ENCODE measurements at regions not wholly inside any gene's neighbourhood (a gene's known extent, or its start where the extent isn't known, plus 50 kb on each side); places are given as distances from the start of the nearest gene placed in this dataset.
A peak's percentile ranks its signal among the peaks of the same experiment; 100 is the strongest.

GRCh38 chr6:143621876-143622605 lies 55.7 kb upstream of the PHACTR2 start:
- no peak for FAIRE-seq

DNA sequence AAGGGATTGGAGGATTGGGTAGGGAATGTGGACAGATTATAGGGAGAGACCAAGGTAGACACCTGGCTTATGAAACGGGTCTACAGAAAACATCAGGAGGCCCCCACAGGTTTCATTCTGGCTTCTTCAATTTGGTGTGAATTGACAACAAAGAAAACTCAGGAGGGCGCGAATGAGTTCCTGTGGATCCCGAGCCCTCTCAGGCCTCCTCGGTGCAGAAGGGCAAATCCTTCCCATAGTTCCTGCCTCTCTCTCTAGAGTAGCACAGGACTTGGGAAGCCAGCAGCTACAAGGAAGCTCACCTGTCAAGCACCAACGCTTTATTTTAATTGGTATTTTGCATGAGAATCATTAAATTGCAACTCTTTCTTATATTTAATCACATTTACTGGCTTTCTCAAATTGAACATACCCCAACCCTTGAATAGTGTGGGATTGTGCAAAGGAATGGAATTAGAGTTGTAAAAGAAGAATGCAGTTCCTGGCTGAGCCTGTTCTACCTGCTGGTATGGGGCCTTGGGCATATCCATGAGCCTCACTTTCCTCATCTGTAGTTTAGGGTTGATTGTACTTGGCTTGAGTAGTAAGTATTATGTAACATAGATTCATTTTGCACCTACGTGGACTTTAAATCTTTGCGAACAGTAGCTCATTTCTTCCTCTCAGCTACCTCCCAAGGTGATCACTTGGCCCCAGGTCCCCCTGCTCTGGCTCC lies 56.4 kb upstream of the PHACTR2 start:
- FAIRE-seq = no peak

GRCh38 chr6:143620447-143620846 lies 57.3 kb upstream of the PHACTR2 start:
- no peak for FAIRE-seq

- no peak for FAIRE-seq
These were observed 57.9 kb upstream of the PHACTR2 start for GRCh38 chr6:143619824-143620401.

- no peak for FAIRE-seq
These were observed 61.0 kb upstream of the PHACTR2 start for GRCh38 chr6:143616741-143617140.

GRCh38 chr6:143615785-143616184 lies 62.0 kb upstream of the PHACTR2 start:
- FAIRE-seq = no peak

DNA sequence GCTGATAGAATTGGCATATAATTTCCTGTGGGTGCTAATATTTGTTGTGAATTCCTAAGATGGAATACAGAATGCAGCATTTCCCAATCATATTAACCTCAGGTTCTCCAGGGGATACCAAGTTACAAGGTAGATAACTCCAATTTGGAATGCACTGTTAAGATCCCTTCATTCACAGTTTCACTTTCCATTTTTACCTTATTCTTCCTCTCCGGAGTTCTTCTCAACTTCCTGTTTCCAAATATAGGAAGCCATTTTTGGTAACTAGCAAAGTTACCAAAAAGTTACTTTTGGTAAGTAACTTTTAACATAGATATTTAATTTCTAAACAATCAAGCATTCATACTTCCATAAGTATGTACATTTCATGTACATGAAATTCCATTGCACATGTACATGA lies 63.5 kb upstream of the PHACTR2 start:
- no peak for FAIRE-seq

DNA sequence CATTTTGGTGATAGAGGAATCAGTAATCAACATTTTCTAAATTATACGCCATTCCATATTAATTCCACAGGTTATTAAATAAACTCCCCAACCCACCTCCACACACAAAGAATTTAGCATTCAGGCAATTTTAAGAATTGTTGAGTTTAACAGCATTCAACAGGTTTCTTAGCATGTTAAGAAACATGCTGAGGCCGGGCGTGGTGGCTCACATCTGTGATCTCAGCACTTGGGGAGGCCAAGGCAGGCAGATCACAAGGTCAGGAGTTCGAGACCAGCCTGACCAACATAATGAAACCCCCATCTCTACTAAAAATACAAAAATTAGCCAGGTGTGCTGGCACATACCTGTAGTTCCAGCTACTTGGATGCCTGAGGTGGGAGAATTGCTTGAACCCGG lies 64.0 kb upstream of the PHACTR2 start:
- no peak for FAIRE-seq

DNA sequence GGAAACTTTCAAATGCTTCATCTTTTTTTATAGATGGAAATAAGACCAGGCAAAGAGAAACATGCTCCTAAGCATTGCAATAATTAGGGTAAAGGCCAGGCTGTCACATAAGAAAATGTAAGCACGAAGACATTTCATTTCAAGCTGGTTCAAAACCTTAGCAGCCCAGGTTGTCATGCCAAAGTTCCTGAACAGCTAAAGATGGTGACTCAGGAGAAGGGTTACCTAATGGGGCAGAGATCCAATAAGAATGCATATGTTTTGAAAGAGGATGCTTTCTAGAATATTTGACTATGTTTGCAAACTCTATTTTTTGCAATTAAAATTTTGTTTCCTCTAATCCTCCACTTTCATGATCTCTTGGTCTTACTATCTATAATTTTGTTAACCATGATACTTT lies 65.6 kb upstream of the PHACTR2 start:
- FAIRE-seq = no peak

DNA sequence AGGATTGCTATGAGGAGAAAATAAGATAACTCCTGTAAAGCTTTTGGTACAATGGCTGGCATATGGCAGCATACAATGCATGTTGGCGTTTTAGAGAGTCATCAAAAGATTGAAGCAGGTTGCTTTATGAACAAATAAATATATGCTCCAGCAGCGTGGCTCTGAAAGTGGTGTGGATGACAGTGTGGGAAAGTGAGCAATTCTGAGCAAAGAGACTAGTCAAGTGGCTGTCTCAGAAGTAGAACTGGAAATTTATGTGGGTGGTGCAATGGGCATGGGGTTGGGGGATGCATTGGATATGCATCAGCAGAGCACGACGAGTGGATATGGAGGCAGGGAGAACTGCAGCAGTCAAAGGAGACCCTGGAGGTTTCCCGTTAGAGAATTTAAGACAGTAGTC lies 66.2 kb upstream of the PHACTR2 start:
- no peak for FAIRE-seq

- FAIRE-seq = no peak
These were observed 67.8 kb upstream of the PHACTR2 start for GRCh38 chr6:143609972-143610371.

GRCh38 chr6:143609501-143609900 lies 68.3 kb upstream of the PHACTR2 start:
- no peak for FAIRE-seq

- no peak for FAIRE-seq
These were observed 68.9 kb upstream of the PHACTR2 start for GRCh38 chr6:143608906-143609305.

DNA sequence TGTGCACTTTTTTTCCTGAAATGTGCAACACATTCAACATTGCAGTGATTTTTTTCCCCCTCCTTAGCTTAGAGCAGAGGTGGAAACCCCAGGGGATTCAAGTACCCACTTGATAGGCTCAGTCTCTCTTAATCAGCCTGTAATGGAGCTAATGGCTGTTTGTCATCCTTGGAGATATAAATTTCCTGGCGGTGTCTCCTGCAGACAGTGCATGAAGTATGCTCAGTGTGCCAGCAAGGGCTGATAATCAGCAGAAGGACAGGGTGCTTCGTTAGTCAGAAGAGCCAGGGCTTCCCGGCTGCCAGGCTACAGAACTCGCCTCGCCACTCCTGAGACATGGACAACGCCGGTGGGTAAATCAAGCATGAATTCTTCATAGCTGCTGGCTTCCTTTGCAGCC lies 69.8 kb upstream of the PHACTR2 start:
- FAIRE-seq = no peak

- FAIRE-seq = no peak
These were observed 70.6 kb upstream of the PHACTR2 start for GRCh38 chr6:143607168-143607567.

GRCh38 chr6:143605906-143606521 lies 71.8 kb upstream of the PHACTR2 start:
- peak; percentile 18 for FAIRE-seq

DNA sequence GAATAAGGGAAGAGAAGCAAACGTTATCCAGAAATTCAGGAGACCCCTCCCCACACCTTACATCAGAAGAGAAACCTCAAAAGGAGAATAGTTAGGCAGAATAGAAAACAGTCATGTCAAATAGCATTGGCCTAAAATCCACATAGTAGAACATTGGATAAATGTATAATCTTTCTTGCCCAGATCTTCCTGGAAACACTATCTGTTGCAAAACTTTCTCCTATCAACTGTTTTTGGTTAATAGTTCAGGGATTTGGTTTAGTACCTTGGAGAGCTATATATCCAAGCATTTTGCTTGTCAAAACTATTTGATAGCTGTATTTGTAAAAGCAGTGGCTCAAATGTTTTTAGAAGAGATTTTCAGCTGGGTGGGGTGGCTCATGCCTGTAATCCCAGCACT lies 74.3 kb upstream of the PHACTR2 start:
- no peak for FAIRE-seq

- FAIRE-seq = no peak
These were observed 76.3 kb upstream of the PHACTR2 start for GRCh38 chr6:143601504-143601903.

- FAIRE-seq = no peak
These were observed 76.9 kb upstream of the PHACTR2 start for GRCh38 chr6:143600821-143601220.

GRCh38 chr6:143598466-143599080 lies 79.2 kb upstream of the PHACTR2 start:
- FAIRE-seq = no peak

DNA sequence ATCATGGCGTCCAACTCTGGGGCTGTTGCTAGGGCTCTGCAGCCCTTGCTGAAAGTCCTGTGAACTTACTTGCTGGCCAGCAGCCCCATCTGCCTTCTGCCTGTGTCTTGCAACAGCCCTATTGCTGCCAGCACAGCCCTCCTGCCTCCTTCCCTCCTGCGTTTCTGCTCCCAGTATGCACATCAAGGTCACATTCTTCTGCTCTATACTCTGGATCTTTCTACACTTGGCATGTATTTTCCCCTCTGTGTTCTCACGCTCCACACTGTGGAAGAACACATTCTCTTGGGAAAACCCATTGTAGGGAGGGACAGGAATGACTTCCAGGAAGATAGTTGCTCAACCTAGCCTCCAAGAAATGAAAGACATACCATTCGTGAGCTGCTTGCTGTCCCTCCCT lies 80.9 kb upstream of the PHACTR2 start:
- no peak for FAIRE-seq

GRCh38 chr6:143595251-143596036 lies 82.3 kb upstream of the PHACTR2 start:
- no peak for FAIRE-seq

Data from colon (tissue), 2 donors.